GM23338 (cell line): ENCODE measurements at regions not wholly inside any gene's neighbourhood (a gene's known extent, or its start where the extent isn't known, plus 50 kb on each side); places are given as distances from the start of the nearest gene placed in this dataset.

Experiments
- CTCF ChIP-seq, 2 experiments: fragments of 200-600 bp in 1 of 2; sonication (generic) in 1 of 2; conservative IDR thresholded peaks; 2 replicates each; pipeline versions ENCODE4 v1.5.1 to v1.6.1; 2016 to 2017; ENCODE audit warnings: antibody characterized with exemption in 2 of 2, low read depth in 2 of 2, mild to moderate bottlenecking in 2 of 2, moderate library complexity in 1 of 2
- JUNB ChIP-seq: IDR thresholded peaks from one replicate; pipeline ENCODE4 v1.6.1; 2016; ENCODE audit warnings: antibody characterized with exemption; ENCODE audit not compliant: unreplicated experiment

GRCh38 chr10:16049050-16049449 lies 188.7 kb upstream of the MINDY3 start:
- peak; percentile 33 to 48 for TF ChIP-seq CTCF (conservative IDR thresholded peaks at IDR 0.05; ENCODE audit: low read depth in 2 of 2)
- TF ChIP-seq JUNB, result no peak
